ENCODE measurements at regions not wholly inside any gene's neighbourhood (a gene's known extent, or its start where the extent isn't known, plus 50 kb on each side); places are given as distances from the start of the nearest gene placed in this dataset.
"Not testable (repeated sequence)": the region's sequence is repeated elsewhere in the genome, so short reads cannot be mapped to it uniquely, and the experiment has no call there.

- not testable (repeated sequence) for H3K36me3 Mint-ChIP-seq; H3K4me3 Mint-ChIP-seq; ATAC-seq; H3K4me1 Mint-ChIP-seq; DNase-seq (ENCODE audit: low spot score in 2 of 2); H3K9me3 Mint-ChIP-seq; H3K27ac Mint-ChIP-seq
Observed at GRCh38 chr3:33982949-33983348, 184.5 kb downstream of the PDCD6IP start.

GRCh38 chr3:33989229-33989628, 190.8 kb downstream of the PDCD6IP start:
- H3K4me1 Mint-ChIP-seq: no peaks in the 10 kb centered on the region
- ATAC-seq (no peak), DNase-seq (ENCODE audit: low spot score in 2 of 2) (no peak)
- no peaks in the 10 kb centered on the region for H3K9me3 Mint-ChIP-seq
- H3K4me3 Mint-ChIP-seq: no peak overlapping the region
- no peaks in the 10 kb centered on the region for H3K36me3 Mint-ChIP-seq
- no peak overlapping the region for H3K27ac Mint-ChIP-seq

- no peak overlapping the region for H3K27ac Mint-ChIP-seq
- ATAC-seq (no peak), DNase-seq (ENCODE audit: low spot score in 2 of 2) (no peak)
- H3K4me3 Mint-ChIP-seq: no peak overlapping the region
- H3K36me3 Mint-ChIP-seq: no peaks in the 10 kb centered on the region
- no peaks in the 10 kb centered on the region for H3K9me3 Mint-ChIP-seq
- H3K4me1 Mint-ChIP-seq: no peaks in the 10 kb centered on the region
Observed at GRCh38 chr3:33991673-33992072, 193.2 kb downstream of the PDCD6IP start.

- Mint-ChIP-seq H3K27ac (no peak overlapping the region), H3K4me3 (no peak overlapping the region), H3K4me1 (no peaks in the 10 kb centered on the region), H3K9me3 (no peaks in the 10 kb centered on the region), H3K36me3 (no peaks in the 10 kb centered on the region)
- ATAC-seq (no peak), DNase-seq (ENCODE audit: low spot score in 2 of 2) (no peak)
Observed at GRCh38 chr3:33993631-33994030, 195.2 kb downstream of the PDCD6IP start.

- Mint-ChIP-seq H3K36me3 (no peaks in the 10 kb centered on the region), H3K4me3 (no peak overlapping the region), H3K4me1 (no peaks in the 10 kb centered on the region), H3K9me3 (no peaks in the 10 kb centered on the region), H3K27ac (no peak overlapping the region)
- DNase-seq (ENCODE audit: low spot score in 2 of 2) (no peak), ATAC-seq (no peak)
Observed at GRCh38 chr3:33994568-33994967, 196.1 kb downstream of the PDCD6IP start.

GRCh38 chr3:34000301-34000700, 201.9 kb downstream of the PDCD6IP start:
- ATAC-seq (no peak), DNase-seq (ENCODE audit: low spot score in 2 of 2) (no peak)
- Mint-ChIP-seq H3K36me3 (no peaks in the 10 kb centered on the region), H3K9me3 (no peaks in the 10 kb centered on the region), H3K27ac (no peak overlapping the region), H3K4me3 (no peak overlapping the region), H3K4me1 (no peaks in the 10 kb centered on the region)

- no peak for ATAC-seq
- no peaks in the 10 kb centered on the region for H3K9me3 Mint-ChIP-seq
- H3K27ac Mint-ChIP-seq: no peak overlapping the region
- no peak for DNase-seq (ENCODE audit: low spot score in 2 of 2)
- H3K4me1 Mint-ChIP-seq: no peaks in the 10 kb centered on the region
- no peak overlapping the region for H3K4me3 Mint-ChIP-seq
- H3K36me3 Mint-ChIP-seq: no peaks in the 10 kb centered on the region
Observed at GRCh38 chr3:34001022-34001421, 202.6 kb downstream of the PDCD6IP start.

GRCh38 chr3:34001990-34002389, 203.6 kb downstream of the PDCD6IP start:
- Mint-ChIP-seq H3K9me3 (no peaks in the 10 kb centered on the region), H3K4me3 (no peak overlapping the region), H3K4me1 (no peaks in the 10 kb centered on the region)

GRCh38 chr3:34002569-34003100, 204.2 kb downstream of the PDCD6IP start:
- Mint-ChIP-seq H3K27ac (no peak overlapping the region), H3K36me3 (no peaks in the 10 kb centered on the region), H3K9me3 (no peaks in the 10 kb centered on the region), H3K4me1 (no peaks in the 10 kb centered on the region), H3K4me3 (no peak overlapping the region)
- DNase-seq (ENCODE audit: low spot score in 2 of 2): no peak
- no peak for ATAC-seq

More at GRCh38 chr3:34001990-34002389, 203.6 kb downstream of the PDCD6IP start:
- Mint-ChIP-seq H3K27ac (no peak overlapping the region), H3K36me3 (no peaks in the 10 kb centered on the region)
- no peak for DNase-seq (ENCODE audit: low spot score in 2 of 2)
- ATAC-seq: no peak

GRCh38 chr3:34005886-34006285, 207.5 kb downstream of the PDCD6IP start:
- H3K36me3 Mint-ChIP-seq: no peaks in the 10 kb centered on the region
- ATAC-seq (no peak), DNase-seq (ENCODE audit: low spot score in 2 of 2) (no peak)
- H3K4me3 Mint-ChIP-seq: no peak overlapping the region
- no peaks in the 10 kb centered on the region for H3K9me3 Mint-ChIP-seq
- H3K4me1 Mint-ChIP-seq: no peaks in the 10 kb centered on the region
- no peak overlapping the region for H3K27ac Mint-ChIP-seq

- ATAC-seq (peak; percentile 36), DNase-seq (ENCODE audit: low spot score in 2 of 2) (no peak)
- Mint-ChIP-seq H3K27ac (no peak overlapping the region), H3K36me3 (no peaks in the 10 kb centered on the region), H3K4me3 (no peak overlapping the region), H3K4me1 (no peaks in the 10 kb centered on the region), H3K9me3 (no peaks in the 10 kb centered on the region)
Observed at GRCh38 chr3:34008191-34008590, 209.8 kb downstream of the PDCD6IP start.

GRCh38 chr3:34008836-34009809, 210.7 kb downstream of the PDCD6IP start:
- ATAC-seq: no peak
- Mint-ChIP-seq H3K36me3 (no peaks in the 10 kb centered on the region), H3K27ac (no peak overlapping the region), H3K4me3 (no peak overlapping the region), H3K4me1 (no peaks in the 10 kb centered on the region), H3K9me3 (no peaks in the 10 kb centered on the region)
- DNase-seq (ENCODE audit: low spot score in 2 of 2): no peak

GRCh38 chr3:34011171-34012101, 213.0 kb downstream of the PDCD6IP start:
- Mint-ChIP-seq H3K36me3 (no peaks in the 10 kb centered on the region), H3K9me3 (no peaks in the 10 kb centered on the region), H3K27ac (no peak overlapping the region)

GRCh38 chr3:34012102-34012461, 213.7 kb downstream of the PDCD6IP start:
- ATAC-seq: no peak
- H3K27ac Mint-ChIP-seq: no peak overlapping the region
- no peaks in the 10 kb centered on the region for H3K36me3 Mint-ChIP-seq
- peaks cover 3% of the 10 kb centered on the region for H3K4me1 Mint-ChIP-seq
- H3K4me3 Mint-ChIP-seq: no peak overlapping the region
- no peak for DNase-seq (ENCODE audit: low spot score in 2 of 2)
- H3K9me3 Mint-ChIP-seq: no peaks in the 10 kb centered on the region

More at GRCh38 chr3:34011171-34012101, 213.0 kb downstream of the PDCD6IP start:
- ATAC-seq (no peak), DNase-seq (ENCODE audit: low spot score in 2 of 2) (no peak)
- Mint-ChIP-seq H3K4me1 (no peaks in the 10 kb centered on the region), H3K4me3 (no peak overlapping the region)

GRCh38 chr3:34013818-34014570, 215.6 kb downstream of the PDCD6IP start:
- ATAC-seq (no peak), DNase-seq (ENCODE audit: low spot score in 2 of 2) (no peak)
- no peaks in the 10 kb centered on the region for H3K9me3 Mint-ChIP-seq
- H3K36me3 Mint-ChIP-seq: no peaks in the 10 kb centered on the region
- H3K27ac Mint-ChIP-seq: no peak overlapping the region
- H3K4me1 Mint-ChIP-seq: peaks cover 19% of the 10 kb centered on the region
- no peak overlapping the region for H3K4me3 Mint-ChIP-seq

All from stimulated activated effector memory CD8-positive, alpha-beta T cell treated with anti-CD3 and anti-CD28 coated beads, Interleukin-12 subunit alpha, Interleukin-12 subunit beta, amount 100 ng/mL, for 72 hours (primary cell).